ENCODE measurements at regions not wholly inside any gene's neighbourhood (a gene's known extent, or its start where the extent isn't known, plus 50 kb on each side); places are given as distances from the start of the nearest gene placed in this dataset.

DNA sequence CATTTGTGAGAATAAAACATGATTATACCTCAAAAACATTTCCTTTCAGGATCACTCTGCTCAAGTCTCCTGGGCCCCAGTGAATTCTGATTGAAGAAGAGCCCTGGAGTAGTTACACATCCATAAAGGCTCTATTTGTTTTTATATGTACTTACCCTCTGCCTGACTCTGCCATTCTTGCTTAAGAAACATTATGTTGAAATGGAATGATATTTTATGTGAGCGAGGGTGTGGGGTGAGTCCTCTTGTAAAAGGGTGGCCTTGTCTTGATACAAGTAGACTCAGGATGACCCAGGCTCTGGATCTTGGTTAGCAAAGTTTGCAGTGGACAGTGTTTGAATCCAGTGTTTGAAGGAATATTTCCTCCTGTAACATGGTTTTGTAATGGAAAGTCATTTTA is 215.4 kb upstream of the PREP start:
- H3K4me3 ChIP-seq (replicated peaks; ENCODE audit: low read depth, low read length) = no peak overlapping the region
- TF ChIP-seq, protein P1, sequence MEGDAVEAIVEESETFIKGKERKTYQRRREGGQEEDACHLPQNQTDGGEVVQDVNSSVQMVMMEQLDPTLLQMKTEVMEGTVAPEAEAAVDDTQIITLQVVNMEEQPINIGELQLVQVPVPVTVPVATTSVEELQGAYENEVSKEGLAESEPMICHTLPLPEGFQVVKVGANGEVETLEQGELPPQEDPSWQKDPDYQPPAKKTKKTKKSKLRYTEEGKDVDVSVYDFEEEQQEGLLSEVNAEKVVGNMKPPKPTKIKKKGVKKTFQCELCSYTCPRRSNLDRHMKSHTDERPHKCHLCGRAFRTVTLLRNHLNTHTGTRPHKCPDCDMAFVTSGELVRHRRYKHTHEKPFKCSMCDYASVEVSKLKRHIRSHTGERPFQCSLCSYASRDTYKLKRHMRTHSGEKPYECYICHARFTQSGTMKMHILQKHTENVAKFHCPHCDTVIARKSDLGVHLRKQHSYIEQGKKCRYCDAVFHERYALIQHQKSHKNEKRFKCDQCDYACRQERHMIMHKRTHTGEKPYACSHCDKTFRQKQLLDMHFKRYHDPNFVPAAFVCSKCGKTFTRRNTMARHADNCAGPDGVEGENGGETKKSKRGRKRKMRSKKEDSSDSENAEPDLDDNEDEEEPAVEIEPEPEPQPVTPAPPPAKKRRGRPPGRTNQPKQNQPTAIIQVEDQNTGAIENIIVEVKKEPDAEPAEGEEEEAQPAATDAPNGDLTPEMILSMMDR (IDR thresholded peaks at IDR 0.05; ENCODE audit: low read length, missing control alignments) = no peak
- no peak for DNase-seq (ENCODE audit: low read depth)

DNA sequence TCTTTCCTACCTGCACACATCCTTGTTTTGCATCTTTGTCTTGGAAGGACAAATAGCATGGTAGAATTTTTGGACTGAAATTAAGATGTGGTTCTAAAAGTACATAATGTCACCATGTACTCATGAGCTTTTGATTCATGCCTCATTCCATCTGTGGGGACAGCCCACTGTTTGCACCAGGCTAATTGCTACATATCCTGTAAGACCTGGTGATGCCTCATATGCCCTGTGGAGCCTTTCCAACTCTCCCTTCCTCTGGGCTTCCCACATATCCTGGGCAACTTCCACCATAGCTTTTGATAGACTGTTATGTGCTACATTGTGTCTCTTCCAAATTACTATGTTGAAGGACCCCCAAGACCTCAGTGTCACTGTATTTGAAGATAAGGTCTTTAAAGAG is 213.6 kb upstream of the PREP start:
- TF ChIP-seq, protein P1 (IDR thresholded peaks at IDR 0.05; ENCODE audit: low read length, missing control alignments) = no peak
- H3K4me3 ChIP-seq (replicated peaks; ENCODE audit: low read depth, low read length) = no peak overlapping the region
- DNase-seq (ENCODE audit: low read depth) = peak; percentile 8

DNA sequence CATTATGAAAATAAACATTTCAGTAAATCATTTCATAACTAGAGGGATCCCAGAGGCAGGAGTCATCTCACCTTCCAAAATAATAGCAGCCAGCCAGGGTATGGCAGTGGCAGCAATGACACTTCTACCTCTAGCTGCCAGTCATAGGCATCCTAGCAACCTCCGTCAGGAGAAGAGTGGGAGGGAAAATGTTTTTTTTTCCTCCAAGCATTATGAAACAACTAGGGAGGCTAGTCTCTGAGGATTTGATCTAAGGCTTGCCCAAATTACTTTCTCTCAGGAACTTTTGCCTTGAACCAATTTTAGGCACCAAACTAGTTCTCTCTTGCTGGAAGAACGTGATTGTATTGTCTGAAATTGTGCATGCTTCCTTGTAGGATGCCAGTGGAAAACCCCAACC is 208.7 kb upstream of the PREP start:
- TF ChIP-seq, protein P1 (IDR thresholded peaks at IDR 0.05; ENCODE audit: low read length, missing control alignments) = no peak
- peak; percentile 10 for DNase-seq (ENCODE audit: low read depth)

DNA sequence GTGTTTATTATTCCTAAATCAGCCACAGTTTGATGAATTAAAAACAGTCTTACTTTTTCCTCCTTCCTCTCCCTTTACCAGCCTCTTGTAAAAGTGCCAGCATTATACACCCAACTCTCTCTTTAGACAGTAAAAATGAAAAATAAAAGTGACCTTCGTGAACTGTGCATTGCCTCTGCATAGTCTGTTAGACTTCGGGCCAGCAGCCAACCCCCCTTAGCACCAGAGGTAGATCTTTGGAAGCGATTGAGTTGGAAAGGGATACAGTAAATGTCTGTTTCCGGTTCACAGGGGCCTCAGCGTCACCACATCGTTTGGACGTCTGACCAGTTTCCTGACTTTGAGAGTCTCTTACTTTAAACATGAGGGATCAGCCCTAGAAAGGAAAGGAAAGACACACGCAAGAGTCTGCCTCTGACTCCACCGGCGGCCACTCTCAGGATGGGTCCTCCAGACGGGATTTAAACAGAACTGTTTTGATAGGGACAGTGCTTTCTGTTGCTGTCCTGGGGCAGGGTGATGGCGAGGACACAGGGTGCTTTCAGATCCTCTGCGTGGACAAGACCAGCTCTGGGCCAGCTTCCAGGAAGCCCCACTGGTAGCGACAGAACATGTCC is 206.6 kb upstream of the PREP start:
- TF ChIP-seq, protein P1 (IDR thresholded peaks at IDR 0.05; ENCODE audit: low read length, missing control alignments) = no peak
- peak; percentile 16 for DNase-seq (ENCODE audit: low read depth)

More for the DNA sequence above, 208.7 kb upstream of the PREP start:
- no peak overlapping the region for H3K4me3 ChIP-seq (replicated peaks; ENCODE audit: low read depth, low read length)

DNA sequence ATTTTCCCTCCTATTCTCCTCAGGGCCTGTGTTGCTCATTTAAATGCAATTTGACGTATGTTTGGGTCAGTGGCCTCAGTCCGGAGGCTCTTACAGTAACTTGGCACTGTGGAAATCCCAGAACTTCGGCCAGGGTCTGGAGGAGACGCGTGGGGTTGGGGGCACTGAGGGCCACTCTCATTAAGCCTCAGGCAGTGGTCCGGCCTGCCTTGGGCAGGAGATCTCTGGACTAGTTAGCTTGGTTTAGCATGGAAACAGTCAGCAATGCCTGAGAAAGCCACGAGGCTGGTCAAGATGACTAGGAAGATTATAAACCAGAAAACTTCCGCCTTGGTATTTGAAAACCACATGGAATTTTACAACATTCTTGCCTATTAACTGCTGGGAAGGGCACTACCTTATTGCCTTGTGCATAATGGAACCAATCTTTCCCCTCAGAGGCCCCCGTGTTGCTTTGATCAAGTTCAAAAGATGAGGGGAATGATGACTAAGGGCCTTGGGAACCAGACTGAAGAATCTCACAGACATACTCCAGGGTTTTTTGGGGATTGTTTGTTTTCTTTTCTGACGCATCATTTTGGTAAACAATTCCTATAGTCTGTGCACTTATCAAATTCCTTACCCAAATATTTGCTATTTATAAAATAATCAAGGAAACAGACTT is 206.0 kb upstream of the PREP start:
- no peak overlapping the region for H3K4me3 ChIP-seq (replicated peaks; ENCODE audit: low read depth, low read length)
- TF ChIP-seq, protein P1 (IDR thresholded peaks at IDR 0.05; ENCODE audit: low read length, missing control alignments) = no peak
- peak; percentile 63 for DNase-seq (ENCODE audit: low read depth)

More for the DNA sequence above, 206.6 kb upstream of the PREP start:
- no peak overlapping the region for H3K4me3 ChIP-seq (replicated peaks; ENCODE audit: low read depth, low read length)

DNA sequence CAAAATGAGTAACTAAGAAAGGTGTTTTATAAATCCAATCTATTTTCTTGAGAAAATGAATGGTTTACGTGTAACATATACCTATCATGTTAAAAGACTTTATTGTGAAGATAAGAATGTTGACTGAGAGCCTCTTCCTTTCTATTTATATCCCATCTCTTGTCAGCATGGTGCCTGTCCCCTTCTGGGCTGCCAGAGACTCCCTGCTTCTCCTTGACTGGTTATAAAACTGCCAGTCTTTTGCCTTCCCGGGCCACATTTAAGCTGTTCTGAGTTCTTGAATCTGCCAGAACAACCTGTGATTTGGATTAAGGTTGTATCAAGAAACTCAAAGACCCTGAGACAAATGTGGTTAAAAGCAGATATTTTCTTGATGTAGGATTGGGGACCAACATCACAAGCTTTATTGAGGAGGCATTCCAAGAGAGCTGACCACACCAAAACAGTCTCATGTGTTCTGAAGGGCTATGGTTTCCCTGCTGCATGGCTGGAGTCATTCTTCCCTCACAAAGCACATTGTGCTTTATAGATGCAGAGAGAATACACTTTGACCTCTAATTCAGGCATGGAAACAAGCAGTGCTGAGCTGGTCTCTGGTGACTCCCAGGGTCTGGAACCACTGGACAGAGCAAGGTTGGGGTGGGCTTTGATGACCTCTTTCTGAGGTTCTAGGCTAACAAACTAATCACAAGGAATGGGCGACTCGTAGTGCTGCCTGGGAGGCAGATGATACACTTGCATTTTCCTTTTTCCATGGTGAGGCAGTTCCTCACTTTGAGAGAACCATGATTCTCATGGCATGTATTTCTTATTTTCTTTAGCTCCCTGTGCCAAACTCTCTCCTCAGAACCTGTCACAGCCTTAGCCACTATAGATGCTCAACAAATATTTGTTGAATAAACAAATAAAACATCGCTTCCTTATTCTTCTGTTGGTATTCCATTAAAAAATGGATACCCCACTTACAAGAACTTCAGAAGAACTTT is 205.0 kb upstream of the PREP start:
- TF ChIP-seq, protein P1 (IDR thresholded peaks at IDR 0.05; ENCODE audit: low read length, missing control alignments) = no peak
- DNase-seq (ENCODE audit: low read depth) = no peak
- no peak overlapping the region for H3K4me3 ChIP-seq (replicated peaks; ENCODE audit: low read depth, low read length)

Data from fibroblast of pulmonary artery (primary cell).